Uterus (tissue), 2 donors: ENCODE measurements at regions not wholly inside any gene's neighbourhood (a gene's known extent, or its start where the extent isn't known, plus 50 kb on each side); places are given as distances from the start of the nearest gene placed in this dataset.

Source experiments
- POLR2A ChIP-seq, 2 donors: fragments of 450-650 bp; IDR thresholded peaks; one replicate each; pipeline ENCODE4 v1.6.1; 2016; ENCODE audit warnings: antibody characterized with exemption in 2 of 2, mild to moderate bottlenecking in 1 of 2, moderate library complexity in 1 of 2
- TF ChIP-seq, protein P1 (sequence below), 4 experiments: fragments of 200-600 bp in 2 of 4; fragments of 450-650 bp in 2 of 4; sonication (generic) in 2 of 4; IDR thresholded peaks; one replicate each; pipeline ENCODE4 v1.5.1; 2016 to 2019; ENCODE audit warnings: antibody characterized with exemption in 4 of 4, mild to moderate bottlenecking in 2 of 4, moderate library complexity in 1 of 4

DNA sequence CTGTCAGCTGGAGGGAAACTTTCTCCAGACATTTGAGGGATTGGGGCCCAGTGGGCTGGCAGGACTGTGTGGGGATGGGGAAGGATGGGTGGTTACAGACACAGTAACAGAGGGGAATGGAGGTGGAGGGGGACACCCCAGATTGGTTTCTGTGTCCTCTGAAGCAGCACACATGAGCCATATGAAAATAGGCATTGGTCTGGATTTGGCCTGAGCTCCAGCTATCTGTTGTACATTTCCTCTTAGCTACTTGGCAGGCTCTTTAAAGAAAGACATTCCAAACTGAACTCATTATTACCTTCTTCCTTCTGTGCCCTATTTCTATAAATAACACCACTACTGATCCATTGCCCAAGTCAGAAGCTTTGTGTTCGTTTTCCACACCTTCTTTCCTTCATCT, 72.0 kb upstream of the PRL start:
- TF ChIP-seq, protein P1, sequence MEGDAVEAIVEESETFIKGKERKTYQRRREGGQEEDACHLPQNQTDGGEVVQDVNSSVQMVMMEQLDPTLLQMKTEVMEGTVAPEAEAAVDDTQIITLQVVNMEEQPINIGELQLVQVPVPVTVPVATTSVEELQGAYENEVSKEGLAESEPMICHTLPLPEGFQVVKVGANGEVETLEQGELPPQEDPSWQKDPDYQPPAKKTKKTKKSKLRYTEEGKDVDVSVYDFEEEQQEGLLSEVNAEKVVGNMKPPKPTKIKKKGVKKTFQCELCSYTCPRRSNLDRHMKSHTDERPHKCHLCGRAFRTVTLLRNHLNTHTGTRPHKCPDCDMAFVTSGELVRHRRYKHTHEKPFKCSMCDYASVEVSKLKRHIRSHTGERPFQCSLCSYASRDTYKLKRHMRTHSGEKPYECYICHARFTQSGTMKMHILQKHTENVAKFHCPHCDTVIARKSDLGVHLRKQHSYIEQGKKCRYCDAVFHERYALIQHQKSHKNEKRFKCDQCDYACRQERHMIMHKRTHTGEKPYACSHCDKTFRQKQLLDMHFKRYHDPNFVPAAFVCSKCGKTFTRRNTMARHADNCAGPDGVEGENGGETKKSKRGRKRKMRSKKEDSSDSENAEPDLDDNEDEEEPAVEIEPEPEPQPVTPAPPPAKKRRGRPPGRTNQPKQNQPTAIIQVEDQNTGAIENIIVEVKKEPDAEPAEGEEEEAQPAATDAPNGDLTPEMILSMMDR (IDR thresholded peaks at IDR 0.05) = no peak
- no peak for TF ChIP-seq POLR2A (IDR thresholded peaks at IDR 0.05)
